RWPE2 (cell line): ENCODE measurements at regions not wholly inside any gene's neighbourhood (a gene's known extent, or its start where the extent isn't known, plus 50 kb on each side); places are given as distances from the start of the nearest gene placed in this dataset.

Source experiments
- ATAC-seq: fragments of 200-7000 bp; cut with Tn5 transposase; 3 replicates; pipeline ENCODE4 v1.9.1; 2021; ENCODE audit warnings: low read depth
- DNase-seq: peaks from one replicate; pipeline ENCODE4 v3.0.0-alpha.2; 2020; ENCODE audit warnings: low spot score
- H3K27ac ChIP-seq: fragments of 450-650 bp; 2 replicates; pipeline ENCODE4 v1.5.1; 2017; ENCODE audit warnings: mild to moderate bottlenecking; ENCODE audit not compliant: poor library complexity, severe bottlenecking
- H3K27me3 ChIP-seq: fragments of 250-450 bp; sonication (Bioruptor Pico); 2 replicates; pipeline ENCODE4 v1.5.1; 2021; ENCODE audit warnings: mild to moderate bottlenecking, moderate library complexity; ENCODE audit not compliant: insufficient read depth, poor library complexity, severe bottlenecking
- H3K36me3 ChIP-seq: fragments of 250-450 bp; sonication (Bioruptor Pico); 2 replicates; pipeline ENCODE4 v1.5.1; 2020; ENCODE audit warnings: low read depth, mild to moderate bottlenecking, moderate library complexity
- H3K4me1 ChIP-seq: fragments of 250-450 bp; sonication (Bioruptor Pico); 2 replicates; pipeline ENCODE4 v1.5.1; 2021; ENCODE audit warnings: mild to moderate bottlenecking, moderate library complexity; ENCODE audit not compliant: insufficient read depth, poor library complexity, severe bottlenecking
- H3K4me3 ChIP-seq: fragments of 250-450 bp; sonication (Bioruptor Pico); 2 replicates; pipeline ENCODE4 v1.5.1; 2021; ENCODE audit warnings: mild to moderate bottlenecking, moderate library complexity; ENCODE audit not compliant: severe bottlenecking
- H3K9me3 ChIP-seq: fragments of 250-450 bp; sonication (Bioruptor Pico); 2 replicates; pipeline ENCODE4 v1.5.1; 2021; ENCODE audit warnings: mild to moderate bottlenecking, moderate library complexity; ENCODE audit not compliant: severe bottlenecking
- TF ChIP-seq, protein P1 (sequence below): fragments of 450-650 bp; IDR thresholded peaks from one replicate; pipeline ENCODE4 v1.5.1; 2017; ENCODE audit warnings: mild to moderate bottlenecking, moderate library complexity; ENCODE audit not compliant: poor library complexity, severe bottlenecking

DNA sequence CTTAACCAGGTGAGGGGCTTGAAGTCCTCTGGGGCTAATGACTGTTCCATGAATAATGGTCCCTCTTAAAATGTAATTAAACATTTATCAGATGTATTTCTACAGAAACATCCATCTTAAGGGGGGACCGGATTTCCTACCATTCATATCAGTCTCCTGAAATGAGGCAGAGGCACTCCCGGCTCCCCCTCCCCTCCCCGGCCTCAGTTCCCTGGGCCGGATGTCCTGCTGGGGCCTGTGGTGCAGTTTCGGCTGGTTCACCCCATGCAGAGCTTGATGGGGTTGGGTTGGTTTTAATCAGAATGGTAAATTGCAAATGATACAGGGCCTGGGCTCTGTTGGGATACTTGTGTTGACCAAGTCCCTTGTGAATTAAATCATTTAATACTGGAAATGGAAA lies 349.4 kb downstream of the PREX1 start:
- no peak overlapping the region for H3K27ac ChIP-seq
- H3K4me1 ChIP-seq = no peaks in the 10 kb centered on the region
- TF ChIP-seq, protein P1, sequence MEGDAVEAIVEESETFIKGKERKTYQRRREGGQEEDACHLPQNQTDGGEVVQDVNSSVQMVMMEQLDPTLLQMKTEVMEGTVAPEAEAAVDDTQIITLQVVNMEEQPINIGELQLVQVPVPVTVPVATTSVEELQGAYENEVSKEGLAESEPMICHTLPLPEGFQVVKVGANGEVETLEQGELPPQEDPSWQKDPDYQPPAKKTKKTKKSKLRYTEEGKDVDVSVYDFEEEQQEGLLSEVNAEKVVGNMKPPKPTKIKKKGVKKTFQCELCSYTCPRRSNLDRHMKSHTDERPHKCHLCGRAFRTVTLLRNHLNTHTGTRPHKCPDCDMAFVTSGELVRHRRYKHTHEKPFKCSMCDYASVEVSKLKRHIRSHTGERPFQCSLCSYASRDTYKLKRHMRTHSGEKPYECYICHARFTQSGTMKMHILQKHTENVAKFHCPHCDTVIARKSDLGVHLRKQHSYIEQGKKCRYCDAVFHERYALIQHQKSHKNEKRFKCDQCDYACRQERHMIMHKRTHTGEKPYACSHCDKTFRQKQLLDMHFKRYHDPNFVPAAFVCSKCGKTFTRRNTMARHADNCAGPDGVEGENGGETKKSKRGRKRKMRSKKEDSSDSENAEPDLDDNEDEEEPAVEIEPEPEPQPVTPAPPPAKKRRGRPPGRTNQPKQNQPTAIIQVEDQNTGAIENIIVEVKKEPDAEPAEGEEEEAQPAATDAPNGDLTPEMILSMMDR = no peak
- H3K27me3 ChIP-seq = peaks cover 81% of the 10 kb centered on the region
- H3K4me3 ChIP-seq = no peak overlapping the region
- no peaks in the 10 kb centered on the region for H3K36me3 ChIP-seq
- ATAC-seq (no peak), DNase-seq (no peak)
- H3K9me3 ChIP-seq = no peaks in the 10 kb centered on the region

DNA sequence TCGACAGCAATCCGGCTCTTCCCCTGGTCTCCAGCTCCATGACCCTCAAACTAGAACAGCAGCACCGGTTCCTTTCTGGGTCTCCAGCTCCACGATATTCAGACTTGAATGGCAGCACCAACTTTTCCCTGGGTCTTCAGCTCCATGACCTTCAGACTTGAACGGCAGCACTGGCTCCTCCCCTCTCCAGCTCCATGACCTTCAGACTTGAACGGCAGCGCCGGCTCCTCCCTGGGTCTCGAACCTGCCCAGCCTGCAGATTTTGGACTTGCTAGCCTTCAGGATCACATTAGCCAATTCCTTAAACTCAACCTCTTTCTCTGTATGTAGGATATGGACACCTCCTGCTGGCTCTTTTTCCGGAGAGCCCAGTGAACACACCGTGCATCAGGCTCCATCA lies 350.9 kb downstream of the PREX1 start:
- peaks cover 72% of the 10 kb centered on the region for H3K27me3 ChIP-seq
- H3K4me3 ChIP-seq = no peak overlapping the region
- no peaks in the 10 kb centered on the region for H3K4me1 ChIP-seq
- no peaks in the 10 kb centered on the region for H3K36me3 ChIP-seq
- DNase-seq (no peak), ATAC-seq (no peak)
- H3K27ac ChIP-seq = no peak overlapping the region
- TF ChIP-seq, protein P1 = no peak
- H3K9me3 ChIP-seq = no peaks in the 10 kb centered on the region

DNA sequence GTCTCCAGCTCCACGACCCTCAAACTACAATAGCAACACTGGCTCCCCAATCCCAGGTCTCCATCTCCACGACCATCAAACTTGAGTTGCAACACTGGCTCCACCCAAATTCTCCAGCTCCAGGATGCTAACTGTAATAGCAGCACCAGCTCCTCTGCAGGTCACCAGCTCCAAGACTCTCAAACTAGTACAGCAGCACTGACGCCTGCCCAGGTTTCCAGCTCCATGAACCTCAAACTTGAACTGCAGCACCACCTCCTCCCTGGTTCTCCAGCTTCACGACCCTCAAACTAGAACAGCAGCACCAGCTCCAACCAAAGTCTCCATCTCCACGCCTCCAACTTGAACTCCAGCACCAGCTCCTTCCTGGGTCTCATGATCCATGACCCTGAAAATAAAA lies 353.8 kb downstream of the PREX1 start:
- no peaks in the 10 kb centered on the region for H3K4me1 ChIP-seq
- DNase-seq = no peak
- TF ChIP-seq, protein P1 = no peak
- H3K27me3 ChIP-seq = peaks cover 58% of the 10 kb centered on the region
- no peak overlapping the region for H3K4me3 ChIP-seq
- no peaks in the 10 kb centered on the region for H3K36me3 ChIP-seq
- H3K27ac ChIP-seq = no peak overlapping the region
- no peaks in the 10 kb centered on the region for H3K9me3 ChIP-seq
- ATAC-seq = no peak

DNA sequence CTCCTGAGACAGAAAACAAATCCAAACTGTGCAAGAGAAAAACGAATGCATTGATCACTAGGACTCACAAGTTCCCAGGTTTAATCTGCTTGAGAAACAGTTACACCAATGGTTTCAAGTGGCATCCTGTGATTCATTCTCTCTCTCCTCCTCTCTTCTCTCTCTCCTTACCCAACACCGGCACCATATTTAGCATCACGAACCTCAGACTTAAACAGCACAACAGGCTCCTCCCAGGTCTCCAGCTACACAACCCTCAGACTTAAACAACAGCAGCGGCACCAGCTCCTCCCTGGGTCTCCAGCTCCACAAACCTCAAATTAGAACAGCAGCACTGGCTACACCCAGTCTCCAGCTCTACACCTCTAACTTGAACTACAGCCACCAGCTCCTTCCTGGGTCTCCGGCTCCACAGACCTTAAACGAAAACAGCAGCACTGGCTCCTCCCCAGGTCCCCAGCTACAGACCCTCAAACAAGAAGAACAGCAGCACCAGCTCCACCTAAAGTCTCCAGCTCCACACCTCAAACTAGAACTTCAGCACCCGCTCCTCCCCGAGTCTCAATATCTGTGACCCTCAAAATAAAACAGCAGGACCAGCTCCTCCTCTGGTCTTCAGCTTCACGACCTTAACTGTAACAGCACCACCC lies 355.9 kb downstream of the PREX1 start:
- Histone ChIP-seq H3K27ac (no peak overlapping the region), H3K9me3 (no peaks in the 10 kb centered on the region), H3K36me3 (no peaks in the 10 kb centered on the region), H3K4me1 (peaks cover 1% of the 10 kb centered on the region), H3K27me3 (peaks cover 36% of the 10 kb centered on the region), H3K4me3 (no peak overlapping the region)
- peak; percentile 20; the same call in 1 of the 3 replicates for ATAC-seq
- no peak for DNase-seq
- TF ChIP-seq, protein P1 = no peak

DNA sequence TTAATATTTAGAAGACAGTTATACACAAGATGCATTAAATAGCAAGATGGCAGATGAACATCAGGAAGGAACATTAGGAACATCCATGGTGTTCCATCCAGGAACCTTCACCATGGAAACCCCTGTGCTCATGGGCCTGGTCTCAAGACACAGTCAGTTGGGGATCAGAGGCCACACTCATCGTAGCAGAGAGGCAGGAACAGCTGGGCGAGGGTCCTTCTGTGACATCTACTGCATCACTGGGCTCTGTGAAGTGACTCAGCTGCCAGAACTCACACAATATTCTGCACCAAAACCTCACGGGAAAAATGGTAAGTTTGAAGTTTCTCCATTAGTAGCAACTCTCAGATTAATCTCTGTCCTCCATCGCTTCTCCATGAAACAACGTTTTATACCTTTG lies 356.6 kb downstream of the PREX1 start:
- peaks cover 5% of the 10 kb centered on the region for H3K4me1 ChIP-seq
- no peaks in the 10 kb centered on the region for H3K36me3 ChIP-seq
- DNase-seq (no peak), ATAC-seq (no peak)
- peaks cover 36% of the 10 kb centered on the region for H3K27me3 ChIP-seq
- no peak overlapping the region for H3K4me3 ChIP-seq
- H3K27ac ChIP-seq = no peak overlapping the region
- TF ChIP-seq, protein P1 = no peak
- H3K9me3 ChIP-seq = no peaks in the 10 kb centered on the region
